ENCODE measurements at regions not wholly inside any gene's neighbourhood (a gene's known extent, or its start where the extent isn't known, plus 50 kb on each side); places are given as distances from the start of the nearest gene placed in this dataset.

- Histone ChIP-seq H3K4me1 (ENCODE audit: control insufficient read depth, low read depth, low read length) (no peaks in the 10 kb centered on the region), H2BK15ac (replicated peaks; ENCODE audit: low read depth) (no peak overlapping the region), H3K9ac (ENCODE audit: low read length) (no peak overlapping the region), H2BK120ac (ENCODE audit: low read depth, low read length) (no peak overlapping the region), H4K8ac (ENCODE audit: low read depth, low read length) (no peak overlapping the region), H3K4ac (ENCODE audit: low read depth, low read length) (no peak overlapping the region), H3K56ac (ENCODE audit: low read length) (no peak overlapping the region), H4K5ac (ENCODE audit: low read length) (no peak overlapping the region), H3K18ac (ENCODE audit: low read length) (no peak overlapping the region), H3K4me2 (ENCODE audit: low read length) (no peak overlapping the region), H3K36me3 (ENCODE audit: control insufficient read depth, insufficient read depth, low read length) (no peaks in the 10 kb centered on the region), H2AK5ac (ENCODE audit: low read length) (no peak overlapping the region), H3K27me3 (ENCODE audit: insufficient read depth, low read length, poor library complexity) (no peaks in the 10 kb centered on the region), H3K4me3 (ENCODE audit: low read length) (no peak overlapping the region), H2BK5ac (ENCODE audit: low read length) (no peak overlapping the region), H3K23ac (ENCODE audit: low read length) (no peak overlapping the region), H3K79me1 (ENCODE audit: low read length) (no peaks in the 10 kb centered on the region), H3K79me2 (ENCODE audit: control insufficient read depth, insufficient read depth, low read length) (no peaks in the 10 kb centered on the region), H3K27ac (ENCODE audit: low read depth, low read length) (no peak overlapping the region)
- DNase-seq = no peak
- no CpG with 5 or more reads among the region's 9 CpGs for WGBS (ENCODE audit: extremely low coverage, insufficient coverage, low lambda C conversion rate)
Measured at GRCh38 chr11:115104851-115105453, 399.3 kb downstream of the CADM1 start.

- no peak overlapping the region for H2BK5ac ChIP-seq (ENCODE audit: low read length)
- H3K9ac ChIP-seq (ENCODE audit: low read length) = no peak overlapping the region
- no peak overlapping the region for H3K56ac ChIP-seq (ENCODE audit: low read length)
- no peaks in the 10 kb centered on the region for H3K27me3 ChIP-seq (ENCODE audit: insufficient read depth, low read length, poor library complexity)
- H3K27ac ChIP-seq (ENCODE audit: low read depth, low read length) = no peak overlapping the region
- H3K79me2 ChIP-seq (ENCODE audit: control insufficient read depth, insufficient read depth, low read length) = no peaks in the 10 kb centered on the region
- no peak overlapping the region for H2AK5ac ChIP-seq (ENCODE audit: low read length)
- no peak overlapping the region for H3K18ac ChIP-seq (ENCODE audit: low read length)
- H3K23ac ChIP-seq (ENCODE audit: low read length) = no peak overlapping the region
- no peak for DNase-seq
- WGBS (ENCODE audit: extremely low coverage, insufficient coverage, low lambda C conversion rate) = no CpG with 5 or more reads among the region's 5 CpGs
- H3K36me3 ChIP-seq (ENCODE audit: control insufficient read depth, insufficient read depth, low read length) = no peaks in the 10 kb centered on the region
- no peaks in the 10 kb centered on the region for H3K79me1 ChIP-seq (ENCODE audit: low read length)
- H4K5ac ChIP-seq (ENCODE audit: low read length) = no peak overlapping the region
- no peak overlapping the region for H2BK120ac ChIP-seq (ENCODE audit: low read depth, low read length)
- no peak overlapping the region for H2BK15ac ChIP-seq (replicated peaks; ENCODE audit: low read depth)
- H3K4me2 ChIP-seq (ENCODE audit: low read length) = no peak overlapping the region
- no peak overlapping the region for H3K4me3 ChIP-seq (ENCODE audit: low read length)
- H4K8ac ChIP-seq (ENCODE audit: low read depth, low read length) = no peak overlapping the region
- H3K4ac ChIP-seq (ENCODE audit: low read depth, low read length) = no peak overlapping the region
- H3K4me1 ChIP-seq (ENCODE audit: control insufficient read depth, low read depth, low read length) = no peaks in the 10 kb centered on the region
Measured at GRCh38 chr11:115111066-115111465, 393.1 kb downstream of the CADM1 start.

- Histone ChIP-seq H3K27ac (ENCODE audit: low read depth, low read length) (no peak overlapping the region), H3K9ac (ENCODE audit: low read length) (no peak overlapping the region), H3K18ac (ENCODE audit: low read length) (no peak overlapping the region), H2BK120ac (ENCODE audit: low read depth, low read length) (no peak overlapping the region), H3K4me2 (ENCODE audit: low read length) (no peak overlapping the region), H3K4ac (ENCODE audit: low read depth, low read length) (no peak overlapping the region), H4K8ac (ENCODE audit: low read depth, low read length) (no peak overlapping the region), H3K56ac (ENCODE audit: low read length) (no peak overlapping the region), H3K4me3 (ENCODE audit: low read length) (no peak overlapping the region), H3K36me3 (ENCODE audit: control insufficient read depth, insufficient read depth, low read length) (no peaks in the 10 kb centered on the region), H3K79me2 (ENCODE audit: control insufficient read depth, insufficient read depth, low read length) (no peaks in the 10 kb centered on the region), H2AK5ac (ENCODE audit: low read length) (no peak overlapping the region), H3K79me1 (ENCODE audit: low read length) (no peaks in the 10 kb centered on the region), H3K23ac (ENCODE audit: low read length) (no peak overlapping the region), H2BK5ac (ENCODE audit: low read length) (no peak overlapping the region), H3K27me3 (ENCODE audit: insufficient read depth, low read length, poor library complexity) (no peaks in the 10 kb centered on the region), H2BK15ac (replicated peaks; ENCODE audit: low read depth) (no peak overlapping the region), H4K5ac (ENCODE audit: low read length) (no peak overlapping the region), H3K4me1 (ENCODE audit: control insufficient read depth, low read depth, low read length) (no peaks in the 10 kb centered on the region)
- DNase-seq = no peak
- WGBS (ENCODE audit: extremely low coverage, insufficient coverage, low lambda C conversion rate) = no CpG with 5 or more reads among the region's 6 CpGs
Measured at GRCh38 chr11:115112754-115113153, 391.5 kb downstream of the CADM1 start.

GRCh38 chr11:115117956-115118493 lies 386.2 kb downstream of the CADM1 start:
- Histone ChIP-seq H3K56ac (ENCODE audit: low read length) (no peak overlapping the region), H3K9ac (ENCODE audit: low read length) (no peak overlapping the region), H3K27ac (ENCODE audit: low read depth, low read length) (no peak overlapping the region), H3K4me2 (ENCODE audit: low read length) (no peak overlapping the region), H3K18ac (ENCODE audit: low read length) (no peak overlapping the region), H3K4me1 (ENCODE audit: control insufficient read depth, low read depth, low read length) (peaks cover 5% of the 10 kb centered on the region), H2BK15ac (replicated peaks; ENCODE audit: low read depth) (no peak overlapping the region), H3K4ac (ENCODE audit: low read depth, low read length) (no peak overlapping the region), H3K79me2 (ENCODE audit: control insufficient read depth, insufficient read depth, low read length) (no peaks in the 10 kb centered on the region), H2BK5ac (ENCODE audit: low read length) (no peak overlapping the region), H3K23ac (ENCODE audit: low read length) (no peak overlapping the region), H4K8ac (ENCODE audit: low read depth, low read length) (no peak overlapping the region), H2AK5ac (ENCODE audit: low read length) (no peak overlapping the region), H3K27me3 (ENCODE audit: insufficient read depth, low read length, poor library complexity) (no peaks in the 10 kb centered on the region), H2BK120ac (ENCODE audit: low read depth, low read length) (no peak overlapping the region), H3K36me3 (ENCODE audit: control insufficient read depth, insufficient read depth, low read length) (no peaks in the 10 kb centered on the region), H3K4me3 (ENCODE audit: low read length) (no peak overlapping the region), H3K79me1 (ENCODE audit: low read length) (no peaks in the 10 kb centered on the region), H4K5ac (ENCODE audit: low read length) (no peak overlapping the region)
- no peak for DNase-seq
- no CpG with 5 or more reads among the region's 5 CpGs for WGBS (ENCODE audit: extremely low coverage, insufficient coverage, low lambda C conversion rate)

- Histone ChIP-seq H3K9ac (ENCODE audit: low read length) (no peak overlapping the region), H3K23ac (ENCODE audit: low read length) (no peak overlapping the region), H2BK15ac (replicated peaks; ENCODE audit: low read depth) (no peak overlapping the region), H3K36me3 (ENCODE audit: control insufficient read depth, insufficient read depth, low read length) (no peaks in the 10 kb centered on the region), H2BK5ac (ENCODE audit: low read length) (no peak overlapping the region), H4K5ac (ENCODE audit: low read length) (no peak overlapping the region), H3K27me3 (ENCODE audit: insufficient read depth, low read length, poor library complexity) (no peaks in the 10 kb centered on the region), H3K79me2 (ENCODE audit: control insufficient read depth, insufficient read depth, low read length) (no peaks in the 10 kb centered on the region), H2AK5ac (ENCODE audit: low read length) (no peak overlapping the region), H3K4ac (ENCODE audit: low read depth, low read length) (no peak overlapping the region), H3K79me1 (ENCODE audit: low read length) (no peaks in the 10 kb centered on the region), H3K18ac (ENCODE audit: low read length) (no peak overlapping the region), H3K4me1 (ENCODE audit: control insufficient read depth, low read depth, low read length) (peaks cover 5% of the 10 kb centered on the region), H3K27ac (ENCODE audit: low read depth, low read length) (no peak overlapping the region), H3K56ac (ENCODE audit: low read length) (no peak overlapping the region), H4K8ac (ENCODE audit: low read depth, low read length) (no peak overlapping the region), H3K4me2 (ENCODE audit: low read length) (no peak overlapping the region), H2BK120ac (ENCODE audit: low read depth, low read length) (no peak overlapping the region), H3K4me3 (ENCODE audit: low read length) (no peak overlapping the region)
- no CpG with 5 or more reads among the region's 6 CpGs for WGBS (ENCODE audit: extremely low coverage, insufficient coverage, low lambda C conversion rate)
- DNase-seq = no peak
Measured at GRCh38 chr11:115119146-115119545, 385.1 kb downstream of the CADM1 start.
